Large intestine (tissue), 3 donors: ENCODE measurements at regions not wholly inside any gene's neighbourhood (a gene's known extent, or its start where the extent isn't known, plus 50 kb on each side); places are given as distances from the start of the nearest gene placed in this dataset.

Source experiments
- DNase-seq, 2 donors: peaks; one replicate each; pipeline versions ENCODE4 v3.0.0 to v3.0.0-alpha.2; 2013
- H3K27ac ChIP-seq: one replicate; pipeline ENCODE4 v1.5.1; 2013; ENCODE audit warnings: low read length
- H3K27me3 ChIP-seq: 2 replicates; pipeline ENCODE4 v1.6.1; 2013; ENCODE audit warnings: low read length; ENCODE audit not compliant: control insufficient read depth, insufficient read depth
- H3K36me3 ChIP-seq: 2 replicates; pipeline ENCODE4 v1.6.1; 2013; ENCODE audit warnings: low read length; ENCODE audit not compliant: control insufficient read depth, insufficient read depth
- H3K4me1 ChIP-seq: one replicate; pipeline ENCODE4 v1.6.1; 2013; ENCODE audit warnings: low read length; ENCODE audit not compliant: control insufficient read depth, insufficient read depth
- H3K4me3 ChIP-seq: one replicate; pipeline ENCODE4 v1.5.1; 2013; ENCODE audit warnings: low read length
- H3K9me3 ChIP-seq: one replicate; pipeline ENCODE4 v1.6.1; 2013; ENCODE audit warnings: mild to moderate bottlenecking, low read depth, low read length, moderate library complexity; ENCODE audit not compliant: control insufficient read depth
- WGBS: methylation state at CpG from one replicate; pipeline ENCODE4 v1.1.5; 2013; ENCODE audit warnings: low lambda C conversion rate; ENCODE audit not compliant: insufficient coverage; 5-methylcytosine and 5-hydroxymethylcytosine counted together

- H3K27me3 ChIP-seq: no peaks in the 10 kb centered on the region
- H3K4me3 ChIP-seq: no peak overlapping the region
- DNase-seq: no peak
- WGBS: no CpG with 5 or more reads among the region's 2 CpGs
- no peaks in the 10 kb centered on the region for H3K36me3 ChIP-seq
- no peaks in the 10 kb centered on the region for H3K4me1 ChIP-seq
- no peak overlapping the region for H3K27ac ChIP-seq
- no peaks in the 10 kb centered on the region for H3K9me3 ChIP-seq
Measured at GRCh38 chr1:218592688-218593087, 247.6 kb downstream of the TGFB2 start.

- Histone ChIP-seq H3K4me3 (no peak overlapping the region), H3K27me3 (no peaks in the 10 kb centered on the region), H3K4me1 (no peaks in the 10 kb centered on the region), H3K36me3 (no peaks in the 10 kb centered on the region), H3K9me3 (no peaks in the 10 kb centered on the region), H3K27ac (no peak overlapping the region)
- WGBS: no CpG with 5 or more reads among the region's 3 CpGs
- DNase-seq: no peak
Measured at GRCh38 chr1:218600968-218601367, 255.8 kb downstream of the TGFB2 start.

GRCh38 chr1:218604217-218604616 is 259.1 kb downstream of the TGFB2 start:
- H3K4me1 ChIP-seq: no peaks in the 10 kb centered on the region
- no peak for DNase-seq
- H3K36me3 ChIP-seq: no peaks in the 10 kb centered on the region
- 60% methylated on average over 1 of the region's 1 CpG for WGBS
- H3K9me3 ChIP-seq: no peaks in the 10 kb centered on the region
- no peak overlapping the region for H3K4me3 ChIP-seq
- H3K27ac ChIP-seq: no peak overlapping the region
- no peaks in the 10 kb centered on the region for H3K27me3 ChIP-seq

GRCh38 chr1:218611916-218612585 is 266.9 kb downstream of the TGFB2 start:
- no CpG with 5 or more reads among the region's 1 CpG for WGBS
- H3K9me3 ChIP-seq: no peaks in the 10 kb centered on the region
- no peaks in the 10 kb centered on the region for H3K4me1 ChIP-seq
- no peak overlapping the region for H3K27ac ChIP-seq
- no peak overlapping the region for H3K4me3 ChIP-seq
- H3K27me3 ChIP-seq: no peaks in the 10 kb centered on the region
- no peak for DNase-seq
- H3K36me3 ChIP-seq: no peaks in the 10 kb centered on the region

- Histone ChIP-seq H3K4me1 (no peaks in the 10 kb centered on the region), H3K27me3 (no peaks in the 10 kb centered on the region), H3K9me3 (no peaks in the 10 kb centered on the region), H3K36me3 (no peaks in the 10 kb centered on the region), H3K27ac (no peak overlapping the region), H3K4me3 (no peak overlapping the region)
- no peak for DNase-seq
- WGBS: no CpG with 5 or more reads among the region's 2 CpGs
Measured at GRCh38 chr1:218613105-218613504, 268.0 kb downstream of the TGFB2 start.

- Histone ChIP-seq H3K4me1 (no peaks in the 10 kb centered on the region), H3K4me3 (no peak overlapping the region), H3K9me3 (no peaks in the 10 kb centered on the region), H3K27me3 (no peaks in the 10 kb centered on the region), H3K36me3 (no peaks in the 10 kb centered on the region), H3K27ac (no peak overlapping the region)
- WGBS: no CpG with 5 or more reads among the region's 2 CpGs
- no peak for DNase-seq
Measured at GRCh38 chr1:218614031-218614430, 268.9 kb downstream of the TGFB2 start.

- no peaks in the 10 kb centered on the region for H3K27me3 ChIP-seq
- H3K9me3 ChIP-seq: no peaks in the 10 kb centered on the region
- no peak for DNase-seq
- H3K36me3 ChIP-seq: no peaks in the 10 kb centered on the region
- H3K4me3 ChIP-seq: no peak overlapping the region
- no CpG with 5 or more reads among the region's 1 CpG for WGBS
- no peaks in the 10 kb centered on the region for H3K4me1 ChIP-seq
- no peak overlapping the region for H3K27ac ChIP-seq
Measured at GRCh38 chr1:218616681-218617080, 271.5 kb downstream of the TGFB2 start.

GRCh38 chr1:218617986-218618385 is 272.9 kb downstream of the TGFB2 start:
- H3K4me3 ChIP-seq: no peak overlapping the region
- no peaks in the 10 kb centered on the region for H3K9me3 ChIP-seq
- H3K27ac ChIP-seq: no peak overlapping the region
- no peaks in the 10 kb centered on the region for H3K27me3 ChIP-seq
- no peak for DNase-seq
- no peaks in the 10 kb centered on the region for H3K4me1 ChIP-seq
- H3K36me3 ChIP-seq: no peaks in the 10 kb centered on the region

- DNase-seq: no peak
- H3K4me3 ChIP-seq: no peak overlapping the region
- H3K4me1 ChIP-seq: no peaks in the 10 kb centered on the region
- WGBS: no CpG with 5 or more reads among the region's 1 CpG
- H3K27me3 ChIP-seq: no peaks in the 10 kb centered on the region
- no peaks in the 10 kb centered on the region for H3K9me3 ChIP-seq
- no peaks in the 10 kb centered on the region for H3K36me3 ChIP-seq
- H3K27ac ChIP-seq: no peak overlapping the region
Measured at GRCh38 chr1:218620956-218621355, 275.8 kb downstream of the TGFB2 start.

- no peak overlapping the region for H3K4me3 ChIP-seq
- H3K9me3 ChIP-seq: no peaks in the 10 kb centered on the region
- no peaks in the 10 kb centered on the region for H3K4me1 ChIP-seq
- WGBS: 76% methylated on average over 2 of the region's 2 CpGs
- no peaks in the 10 kb centered on the region for H3K27me3 ChIP-seq
- DNase-seq: no peak
- no peaks in the 10 kb centered on the region for H3K36me3 ChIP-seq
- no peak overlapping the region for H3K27ac ChIP-seq
Measured at GRCh38 chr1:218624052-218624451, 278.9 kb downstream of the TGFB2 start.

- H3K27me3 ChIP-seq: no peaks in the 10 kb centered on the region
- no peak overlapping the region for H3K4me3 ChIP-seq
- 90% methylated on average over 2 of the region's 2 CpGs for WGBS
- H3K27ac ChIP-seq: no peak overlapping the region
- no peaks in the 10 kb centered on the region for H3K36me3 ChIP-seq
- H3K4me1 ChIP-seq: no peaks in the 10 kb centered on the region
- H3K9me3 ChIP-seq: no peaks in the 10 kb centered on the region
- DNase-seq: no peak
Measured at GRCh38 chr1:218625393-218625792, 280.3 kb downstream of the TGFB2 start.
